Sigmoid colon (tissue), 4 donors: ENCODE measurements at regions not wholly inside any gene's neighbourhood (a gene's known extent, or its start where the extent isn't known, plus 50 kb on each side); places are given as distances from the start of the nearest gene placed in this dataset.

Experiments
- POLR2A ChIP-seq, 2 donors: fragments of 450-650 bp; IDR thresholded peaks; one replicate each; pipeline ENCODE4 v1.6.1; 2016; ENCODE audit warnings: antibody characterized with exemption in 2 of 2, mild to moderate bottlenecking in 2 of 2, moderate library complexity in 2 of 2
- POLR2AphosphoS5 ChIP-seq, 4 donors: sonication (generic); formaldehyde crosslinking; IDR thresholded peaks; one replicate each; pipeline ENCODE4 v1.6.1; 2017; ENCODE audit warnings: antibody characterized with exemption in 4 of 4
- TF ChIP-seq, protein P1 (sequence below), 4 experiments: fragments of 450-650 bp in 3 of 4; fragments of 200-600 bp in 1 of 4; IDR thresholded peaks; one replicate each; pipeline ENCODE4 v1.5.1; 2016 to 2019; ENCODE audit warnings: antibody characterized with exemption in 4 of 4, mild to moderate bottlenecking in 3 of 4, moderate library complexity in 2 of 4

DNA sequence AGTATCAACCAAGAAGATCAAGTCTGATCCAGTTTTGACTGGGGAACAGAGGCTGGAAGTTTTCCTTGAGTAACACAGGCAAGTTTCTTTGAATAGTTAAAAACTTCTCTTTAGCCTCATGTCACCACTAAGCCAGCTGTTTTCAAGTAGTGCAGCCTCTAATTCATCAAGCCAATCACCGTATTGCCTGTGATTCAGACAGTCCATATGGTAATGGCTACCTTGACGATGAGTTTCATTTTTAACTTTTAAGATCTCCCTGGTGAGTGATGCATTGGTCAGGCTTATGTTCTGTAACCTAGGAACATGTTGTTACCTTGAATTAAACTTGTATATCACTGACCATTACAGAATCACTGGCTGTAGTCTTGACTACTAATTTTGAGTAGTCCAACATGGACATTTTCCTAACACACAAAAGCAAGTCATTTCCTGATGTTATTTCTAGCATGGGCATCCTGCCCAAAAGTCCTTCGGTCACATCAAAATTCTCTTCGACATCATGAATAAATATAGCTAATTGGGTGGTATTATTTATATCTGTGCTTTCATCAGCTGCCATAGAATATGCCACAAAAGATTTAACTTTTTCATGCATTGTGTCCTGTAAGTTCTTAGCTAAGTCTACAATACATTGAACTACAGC, 238.8 kb upstream of the GCFC2 start:
- TF ChIP-seq, protein P1, sequence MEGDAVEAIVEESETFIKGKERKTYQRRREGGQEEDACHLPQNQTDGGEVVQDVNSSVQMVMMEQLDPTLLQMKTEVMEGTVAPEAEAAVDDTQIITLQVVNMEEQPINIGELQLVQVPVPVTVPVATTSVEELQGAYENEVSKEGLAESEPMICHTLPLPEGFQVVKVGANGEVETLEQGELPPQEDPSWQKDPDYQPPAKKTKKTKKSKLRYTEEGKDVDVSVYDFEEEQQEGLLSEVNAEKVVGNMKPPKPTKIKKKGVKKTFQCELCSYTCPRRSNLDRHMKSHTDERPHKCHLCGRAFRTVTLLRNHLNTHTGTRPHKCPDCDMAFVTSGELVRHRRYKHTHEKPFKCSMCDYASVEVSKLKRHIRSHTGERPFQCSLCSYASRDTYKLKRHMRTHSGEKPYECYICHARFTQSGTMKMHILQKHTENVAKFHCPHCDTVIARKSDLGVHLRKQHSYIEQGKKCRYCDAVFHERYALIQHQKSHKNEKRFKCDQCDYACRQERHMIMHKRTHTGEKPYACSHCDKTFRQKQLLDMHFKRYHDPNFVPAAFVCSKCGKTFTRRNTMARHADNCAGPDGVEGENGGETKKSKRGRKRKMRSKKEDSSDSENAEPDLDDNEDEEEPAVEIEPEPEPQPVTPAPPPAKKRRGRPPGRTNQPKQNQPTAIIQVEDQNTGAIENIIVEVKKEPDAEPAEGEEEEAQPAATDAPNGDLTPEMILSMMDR (IDR thresholded peaks at IDR 0.05), result no peak
- no peak for TF ChIP-seq POLR2AphosphoS5 (IDR thresholded peaks at IDR 0.05)
- TF ChIP-seq POLR2A (IDR thresholded peaks at IDR 0.05), result no peak
